SHP77 treated with DMSO at 0.1 percent for 48 hours (cell line): ENCODE measurements at regions not wholly inside any gene's neighbourhood (a gene's known extent, or its start where the extent isn't known, plus 50 kb on each side); places are given as distances from the start of the nearest gene placed in this dataset.
"Not testable (repeated sequence)": the region's sequence is repeated elsewhere in the genome, so short reads cannot be mapped to it uniquely, and the experiment has no call there.

ENCODE experiments used
- DNase-seq: peaks from one replicate; lab custom pipeline; 2025; lab: John Stamatoyannopoulos, UW

GRCh38 chr7:52586704-52587103, 448.7 kb upstream of the POM121L12 start:
- DNase-seq, result no peak

- no peak for DNase-seq
Observed at GRCh38 chr7:52584041-52584440, 451.4 kb upstream of the POM121L12 start.

- DNase-seq, result not testable (repeated sequence)
Observed at GRCh38 chr7:52573141-52573540, 462.3 kb upstream of the POM121L12 start.

- DNase-seq, result no peak
Observed at GRCh38 chr7:52571026-52571425, 464.4 kb upstream of the POM121L12 start.

GRCh38 chr7:52569151-52569550, 466.3 kb upstream of the POM121L12 start:
- DNase-seq, result no peak

GRCh38 chr7:52565974-52566373, 469.5 kb upstream of the POM121L12 start:
- no peak for DNase-seq

GRCh38 chr7:52555805-52556204, 479.6 kb upstream of the POM121L12 start:
- no peak for DNase-seq

GRCh38 chr7:52547308-52547910, 488.0 kb upstream of the POM121L12 start:
- no peak for DNase-seq

GRCh38 chr7:52541198-52541765, 494.2 kb upstream of the POM121L12 start:
- DNase-seq, result not testable (repeated sequence)

GRCh38 chr7:52540041-52540440, 495.4 kb upstream of the POM121L12 start:
- DNase-seq, result no peak

GRCh38 chr7:52539414-52539813, 496.0 kb upstream of the POM121L12 start:
- no peak for DNase-seq

- no peak for DNase-seq
Observed at GRCh38 chr7:52537051-52537450, 498.4 kb upstream of the POM121L12 start.

- no peak for DNase-seq
Observed at GRCh38 chr7:52525772-52526341, 509.6 kb upstream of the POM121L12 start.

- no peak for DNase-seq
Observed at GRCh38 chr7:52518869-52519268, 516.6 kb upstream of the POM121L12 start.

- no peak for DNase-seq
Observed at GRCh38 chr7:52512656-52513055, 522.8 kb upstream of the POM121L12 start.

- no peak for DNase-seq
Observed at GRCh38 chr7:52507546-52508255, 527.7 kb upstream of the POM121L12 start.

- no peak for DNase-seq
Observed at GRCh38 chr7:52506325-52506724, 529.1 kb upstream of the POM121L12 start.

GRCh38 chr7:52504561-52504960, 530.9 kb upstream of the POM121L12 start:
- DNase-seq, result no peak

GRCh38 chr7:52502281-52502680, 533.2 kb upstream of the POM121L12 start:
- no peak for DNase-seq

GRCh38 chr7:52501696-52502095, 533.7 kb upstream of the POM121L12 start:
- no peak for DNase-seq

GRCh38 chr7:52500841-52501240, 534.6 kb upstream of the POM121L12 start:
- no peak for DNase-seq

GRCh38 chr7:52498366-52498765, 537.1 kb upstream of the POM121L12 start:
- DNase-seq, result no peak

GRCh38 chr7:52486267-52486666, 549.2 kb upstream of the POM121L12 start:
- DNase-seq, result no peak
